ENCODE measurements at regions not wholly inside any gene's neighbourhood (a gene's known extent, or its start where the extent isn't known, plus 50 kb on each side); places are given as distances from the start of the nearest gene placed in this dataset.

- H3K79me2 ChIP-seq (replicated peaks; ENCODE audit: insufficient read depth): no peaks in the 10 kb centered on the region
- no peaks in the 10 kb centered on the region for H3K36me3 ChIP-seq (ENCODE audit: insufficient read depth)
- H3K4me1 ChIP-seq (ENCODE audit: insufficient read depth): no peaks in the 10 kb centered on the region
- H3K27ac ChIP-seq (ENCODE audit: low read depth): no peak overlapping the region
- ATAC-seq: peak; percentile 45
- H2AFZ ChIP-seq: peak overlapping the region; percentile 57; the same call in 1 of the 2 replicates
- no peaks in the 10 kb centered on the region for H3F3A ChIP-seq (replicated peaks; ENCODE audit: low read depth)
- no peaks in the 10 kb centered on the region for H3K27me3 ChIP-seq (ENCODE audit: insufficient read depth)
- Mint-ChIP-seq H3K4me1 (peaks cover 13% of the 10 kb centered on the region), H3K27me3 (ENCODE audit: insufficient read depth, low read depth, poor library complexity) (no peaks in the 10 kb centered on the region), H3K27ac (peak overlapping the region; percentile 84), H3K9me3 (no peaks in the 10 kb centered on the region), H3K36me3 (ENCODE audit: low read depth) (peaks cover 5% of the 10 kb centered on the region; the same call in 1 of the 3 replicates), H3K4me3 (no peak overlapping the region)
- no peaks in the 10 kb centered on the region for H3K9me2 ChIP-seq (ENCODE audit: insufficient read depth)
- no peak overlapping the region for H3K4me3 ChIP-seq
- H3K4me2 ChIP-seq: no peak overlapping the region
- no peaks in the 10 kb centered on the region for H4K20me1 ChIP-seq (replicated peaks; ENCODE audit: insufficient read depth)
- no peak for TF ChIP-seq CREB1 (CRISPR knock-in tag; IDR thresholded peaks at IDR 0.05; ENCODE audit: low read depth)
- no peak for TF ChIP-seq CTCF (conservative IDR thresholded peaks at IDR 0.05; ENCODE audit: low read depth in 2 of 2)
- TF ChIP-seq JUNB (IDR thresholded peaks at IDR 0.05; ENCODE audit: unreplicated experiment): no peak
- TF ChIP-seq ETS1 (IDR thresholded peaks at IDR 0.05): no peak
- no peak for TF ChIP-seq ZNF331 (CRISPR knock-in tag; IDR thresholded peaks at IDR 0.05; ENCODE audit: low read depth)
- TF ChIP-seq ZNF462 (CRISPR knock-in tag; IDR thresholded peaks at IDR 0.05): no peak
- DNase-seq (ENCODE audit: low spot score): no peak
Observed at GRCh38 chr7:83850125-83850524, 201.2 kb upstream of the SEMA3E start.

All from GM23338 (cell line).